NCI-H345 treated with DMSO at 0.1 percent for 48 hours (cell line): ENCODE measurements at regions not wholly inside any gene's neighbourhood (a gene's known extent, or its start where the extent isn't known, plus 50 kb on each side); places are given as distances from the start of the nearest gene placed in this dataset.
"Not testable (repeated sequence)": the region's sequence is repeated elsewhere in the genome, so short reads cannot be mapped to it uniquely, and the experiment has no call there.

Experiments used
- DNase-seq: peaks from one replicate; lab custom pipeline; 2025; ENCODE audit not compliant: unreplicated experiment; lab: John Stamatoyannopoulos, UW

GRCh38 chr2:61679096-61679495, 140.9 kb upstream of the XPO1 start:
- DNase-seq, result no peak

- no peak for DNase-seq
These were observed 139.8 kb upstream of the XPO1 start for GRCh38 chr2:61677942-61678341.

- DNase-seq, result no peak
These were observed 139.2 kb upstream of the XPO1 start for GRCh38 chr2:61677306-61677705.

GRCh38 chr2:61675204-61675603, 137.0 kb upstream of the XPO1 start:
- DNase-seq, result no peak

GRCh38 chr2:61671561-61672315, 133.6 kb upstream of the XPO1 start:
- DNase-seq, result no peak

- no peak for DNase-seq
These were observed 132.7 kb upstream of the XPO1 start for GRCh38 chr2:61670591-61671501.

- no peak for DNase-seq
These were observed 126.0 kb upstream of the XPO1 start for GRCh38 chr2:61664190-61664589.

GRCh38 chr2:61662990-61663389, 124.8 kb upstream of the XPO1 start:
- DNase-seq, result no peak

GRCh38 chr2:61660511-61661388, 122.6 kb upstream of the XPO1 start:
- DNase-seq, result no peak

- no peak for DNase-seq
These were observed 121.0 kb upstream of the XPO1 start for GRCh38 chr2:61658841-61659780.

GRCh38 chr2:61649946-61650345, 111.8 kb upstream of the XPO1 start:
- not testable (repeated sequence) for DNase-seq

- no peak for DNase-seq
These were observed 110.9 kb upstream of the XPO1 start for GRCh38 chr2:61649021-61649420.

GRCh38 chr2:61647044-61647443, 108.9 kb upstream of the XPO1 start:
- DNase-seq, result no peak

GRCh38 chr2:61645911-61646310, 107.8 kb upstream of the XPO1 start:
- no peak for DNase-seq

GRCh38 chr2:61643153-61643552, 105.0 kb upstream of the XPO1 start:
- not testable (repeated sequence) for DNase-seq

GRCh38 chr2:61640406-61640805, 102.2 kb upstream of the XPO1 start:
- DNase-seq, result no peak

GRCh38 chr2:61639721-61640120, 101.6 kb upstream of the XPO1 start:
- no peak for DNase-seq

GRCh38 chr2:61636686-61637085, 98.5 kb upstream of the XPO1 start:
- no peak for DNase-seq

GRCh38 chr2:61634512-61634911, 96.4 kb upstream of the XPO1 start:
- DNase-seq, result no peak

GRCh38 chr2:61633250-61633649, 95.1 kb upstream of the XPO1 start:
- no peak for DNase-seq
